IMR-90 (cell line): ENCODE measurements at regions not wholly inside any gene's neighbourhood (a gene's known extent, or its start where the extent isn't known, plus 50 kb on each side); places are given as distances from the start of the nearest gene placed in this dataset.

Experiments used
- ATAC-seq: fragments of 200-7000 bp; cut with Tn5 transposase; 2 replicates; pipeline ENCODE4 v1.9.1; 2020; ENCODE audit warnings: low read depth, mild to moderate bottlenecking, moderate library complexity
- BruUV-seq: library from RNA; stranded (reverse); fragments of 400-500 nt; replicated peaks from 2 replicates; lab custom pipeline; 2021; lab: Mats Ljungman, UMichigan
- CTCF ChIA-PET: fragments of 300-600 bp; formaldehyde crosslinking; extraction: SDS; loops from one replicate; lab custom pipeline; 2021; ENCODE audit warnings: antibody characterized with exemption; lab: Yijun Ruan, JAX
- POLR2A ChIA-PET: fragments of 300-600 bp; sonication (Branson Sonifier 250); formaldehyde crosslinking; loops from one replicate; lab custom pipeline; 2022; ENCODE audit warnings: antibody characterized with exemption; ENCODE audit not compliant: unreplicated experiment; lab: Charles Lee
- DNase-seq: peaks from one replicate; pipeline ENCODE4 v3.0.0; 2013
- H2AFZ ChIP-seq: replicated peaks from 2 replicates; pipeline ENCODE3; 2013; ENCODE audit warnings: low read length, mild to moderate bottlenecking; ENCODE audit not compliant: poor library complexity
- H2AK5ac ChIP-seq: 2 replicates; pipeline ENCODE4 v1.6.1; 2013; ENCODE audit warnings: low read depth, low read length, inconsistent platforms
- H2AK9ac ChIP-seq: replicated peaks from 2 replicates; pipeline ENCODE3; 2013; ENCODE audit warnings: mild to moderate bottlenecking, low read depth, low read length, moderate library complexity; ENCODE audit not compliant: poor library complexity
- H2BK120ac ChIP-seq: 2 replicates; pipeline ENCODE4 v1.6.1; 2013; ENCODE audit warnings: low read depth, low read length, inconsistent platforms
- H2BK15ac ChIP-seq: 3 replicates; pipeline ENCODE4 v1.6.1; 2013; ENCODE audit warnings: low read depth, low read length, inconsistent platforms
- H2BK20ac ChIP-seq: 2 replicates; pipeline ENCODE4 v1.6.1; 2013; ENCODE audit warnings: low read depth, mild to moderate bottlenecking, inconsistent platforms, low read length, moderate library complexity
- H2BK5ac ChIP-seq: 2 replicates; pipeline ENCODE4 v1.6.1; 2013; ENCODE audit warnings: mild to moderate bottlenecking, low read depth, low read length, inconsistent platforms; ENCODE audit not compliant: poor library complexity, severe bottlenecking
- H3K14ac ChIP-seq: replicated peaks from 2 replicates; pipeline ENCODE4 v1.6.1; 2013; ENCODE audit warnings: low read depth, low read length, inconsistent platforms
- H3K18ac ChIP-seq: 2 replicates; pipeline ENCODE4 v1.6.1; 2013; ENCODE audit warnings: low read depth, low read length, control low read depth
- H3K23ac ChIP-seq: 2 replicates; pipeline ENCODE4 v1.6.1; 2013; ENCODE audit warnings: low read depth, low read length, inconsistent platforms
- H3K27ac ChIP-seq: 2 replicates; pipeline ENCODE4 v1.5.1; 2013; ENCODE audit warnings: mild to moderate bottlenecking, control low read depth, low read length; ENCODE audit not compliant: insufficient read depth
- H3K27me3 ChIP-seq: 2 replicates; pipeline ENCODE4 v1.6.1; 2013; ENCODE audit warnings: low read length; ENCODE audit not compliant: control insufficient read depth, insufficient read depth
- H3K36me3 ChIP-seq: 2 replicates; pipeline ENCODE4 v1.6.1; 2013; ENCODE audit warnings: low read length, mixed read lengths; ENCODE audit not compliant: control insufficient read depth, insufficient read depth
- H3K4ac ChIP-seq: 2 replicates; pipeline ENCODE4 v1.6.1; 2013; ENCODE audit warnings: low read depth, low read length, inconsistent platforms
- H3K4me1 ChIP-seq: 2 replicates; pipeline ENCODE4 v1.6.1; 2013; ENCODE audit warnings: low read length, mixed read lengths; ENCODE audit not compliant: control insufficient read depth, insufficient read depth
- H3K4me2 ChIP-seq: 2 replicates; pipeline ENCODE4 v1.6.1; 2013; ENCODE audit warnings: low read depth, mild to moderate bottlenecking, control low read depth, low read length, moderate library complexity
- H3K4me3 ChIP-seq: 2 replicates; pipeline ENCODE4 v1.5.1; 2013; ENCODE audit warnings: low read depth, mild to moderate bottlenecking, control low read depth, low read length, moderate library complexity; ENCODE audit not compliant: insufficient read depth
- H3K56ac ChIP-seq: 2 replicates; pipeline ENCODE4 v1.6.1; 2013; ENCODE audit warnings: low read length, inconsistent platforms; ENCODE audit not compliant: insufficient read depth; ENCODE audit errors: extremely low read depth
- H3K79me1 ChIP-seq, 2 experiments: 2 replicates each; pipeline ENCODE4 v1.6.1; 2013; ENCODE audit warnings: low read length in 2 of 2, inconsistent platforms in 1 of 2, low read depth in 1 of 2
- H3K9ac ChIP-seq: 2 replicates; pipeline ENCODE4 v1.6.1; 2013; ENCODE audit warnings: low read depth, low read length, control low read depth
- H3K9me1 ChIP-seq: 2 replicates; pipeline ENCODE4 v1.6.1; 2013; ENCODE audit warnings: low read length, inconsistent platforms; ENCODE audit not compliant: insufficient read depth
- H3K9me3 ChIP-seq: 2 replicates; pipeline ENCODE4 v1.6.1; 2013; ENCODE audit warnings: low read length; ENCODE audit not compliant: control insufficient read depth, insufficient read depth
- H4K20me1 ChIP-seq: 2 replicates; pipeline ENCODE4 v1.6.1; 2013; ENCODE audit warnings: low read length, inconsistent platforms; ENCODE audit not compliant: insufficient read depth
- H4K5ac ChIP-seq: 2 replicates; pipeline ENCODE4 v1.6.1; 2013; ENCODE audit warnings: mild to moderate bottlenecking, low read depth, low read length, control low read depth
- H4K8ac ChIP-seq, 2 experiments: 2 replicates each; pipeline ENCODE4 v1.6.1; 2013; ENCODE audit warnings: low read depth in 2 of 2, low read length in 2 of 2, control low read depth in 1 of 2, inconsistent platforms in 1 of 2
- H4K91ac ChIP-seq: 2 replicates; pipeline ENCODE4 v1.6.1; 2013; ENCODE audit warnings: low read depth, low read length, inconsistent platforms; ENCODE audit not compliant: insufficient read depth
- CHD1 ChIP-seq: IDR thresholded peaks from 2 replicates; pipeline ENCODE4 v1.6.1; 2012; ENCODE audit warnings: low read depth, low read length, improper control_type of control experiment
- CTCF ChIP-seq: conservative IDR thresholded peaks from 2 replicates; pipeline ENCODE4 v1.5.1; 2012; ENCODE audit warnings: mild to moderate bottlenecking, low read depth, low read length, improper control_type of control experiment
- FOS ChIP-seq: fragments of 150-350 bp; IDR thresholded peaks from 2 replicates; pipeline ENCODE4 v1.6.1; 2016; ENCODE audit warnings: low read depth, low read length
- MAFK ChIP-seq: IDR thresholded peaks from 2 replicates; pipeline ENCODE4 v1.6.1; 2012; ENCODE audit warnings: low read depth, low read length, improper control_type of control experiment
- MAZ ChIP-seq: IDR thresholded peaks from 2 replicates; pipeline ENCODE4 v1.6.1; 2012; ENCODE audit warnings: low read depth, mild to moderate bottlenecking, low read length, improper control_type of control experiment, moderate library complexity, borderline replicate concordance
- MXI1 ChIP-seq: IDR thresholded peaks from 2 replicates; pipeline ENCODE4 v1.6.1; 2012; ENCODE audit warnings: low read depth, mild to moderate bottlenecking, low read length, moderate library complexity, borderline replicate concordance
- RAD21 ChIP-seq: IDR thresholded peaks from 2 replicates; pipeline ENCODE4 v1.6.1; 2012; ENCODE audit warnings: low read length, improper control_type of control experiment
- RFX5 ChIP-seq: IDR thresholded peaks from 2 replicates; pipeline ENCODE4 v1.8.0; 2012; ENCODE audit warnings: low read depth, mild to moderate bottlenecking, low read length, moderate library complexity
- USF2 ChIP-seq: fragments of 150-350 bp; IDR thresholded peaks from 2 replicates; pipeline ENCODE4 v1.6.1; 2017; ENCODE audit warnings: mild to moderate bottlenecking, antibody characterized with exemption, low read length, low read depth
- WGBS, 2 experiments: methylation state at CpG; one replicate each; pipeline versions ENCODE4 v1.1.5 to v1.1.7; 2013; ENCODE audit warnings: missing lambda C conversion rate in 2 of 2; ENCODE audit not compliant: insufficient read length in 1 of 2; ENCODE audit errors: extremely low coverage in 2 of 2; 5-methylcytosine and 5-hydroxymethylcytosine counted together
- dilution Hi-C: fragments of 300-500 bp; cut with HindIII; formaldehyde crosslinking; loops from one replicate; pipeline ENCODE4 v1.14.3; 2018; ENCODE audit warnings: low sequenced_read_pairs; ENCODE audit not compliant: unreplicated experiment
- in situ Hi-C: fragments of 300-500 bp; cut with MboI; formaldehyde crosslinking; loops from 3 replicates; pipeline ENCODE4 v1.14.3; 2019; ENCODE audit warnings: low sequenced_read_pairs, inconsistent platforms, mixed read lengths
- intact Hi-C: fragments of 100-400 bp; cut with micrococcal nuclease; formaldehyde crosslinking; loops from 2 replicates; pipeline ENCODE4 v1.10.0; 2022
- TF ChIP-seq, protein P1 (sequence below): fragments of 150-350 bp; IDR thresholded peaks from 2 replicates; pipeline ENCODE4 v1.6.1; 2016; ENCODE audit warnings: low read depth, mild to moderate bottlenecking, low read length, moderate library complexity, borderline replicate concordance

- no peak overlapping the region for H2BK20ac ChIP-seq
- BruUV-seq: no TSS peak
- H3K56ac ChIP-seq: no peak overlapping the region
- no peak overlapping the region for H4K8ac ChIP-seq
- 0 out of 2 replicates have a peak overlapping the region, but pooled peaks have one; percentile 10 for H2AK5ac ChIP-seq
- H2BK5ac ChIP-seq: no peak overlapping the region
- H2BK120ac ChIP-seq: no peak overlapping the region
- H4K5ac ChIP-seq: no peak overlapping the region
- WGBS, 2 experiments: no CpG with 5 or more reads among the region's 2 CpGs
- no peak overlapping the region for H2AK9ac ChIP-seq
- ChIA-PET POLR2A (no interaction called here), CTCF (no interaction called here)
- TF ChIP-seq CHD1 (no peak), CTCF (no peak), USF2 (no peak), MXI1 (no peak), RFX5 (no peak), MAFK (no peak), RAD21 (no peak), FOS (no peak), MAZ (no peak)
- TF ChIP-seq, protein P1, sequence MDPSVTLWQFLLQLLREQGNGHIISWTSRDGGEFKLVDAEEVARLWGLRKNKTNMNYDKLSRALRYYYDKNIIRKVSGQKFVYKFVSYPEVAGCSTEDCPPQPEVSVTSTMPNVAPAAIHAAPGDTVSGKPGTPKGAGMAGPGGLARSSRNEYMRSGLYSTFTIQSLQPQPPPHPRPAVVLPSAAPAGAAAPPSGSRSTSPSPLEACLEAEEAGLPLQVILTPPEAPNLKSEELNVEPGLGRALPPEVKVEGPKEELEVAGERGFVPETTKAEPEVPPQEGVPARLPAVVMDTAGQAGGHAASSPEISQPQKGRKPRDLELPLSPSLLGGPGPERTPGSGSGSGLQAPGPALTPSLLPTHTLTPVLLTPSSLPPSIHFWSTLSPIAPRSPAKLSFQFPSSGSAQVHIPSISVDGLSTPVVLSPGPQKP: no peak
- H4K20me1 ChIP-seq: no peaks in the 10 kb centered on the region
- peak; percentile 61 for DNase-seq
- H3K14ac ChIP-seq: no peak overlapping the region
- H3K27me3 ChIP-seq: no peaks in the 10 kb centered on the region
- no peak overlapping the region for H3K4me3 ChIP-seq
- dilution Hi-C loops: no loop called here
- H2AFZ ChIP-seq: no peak overlapping the region
- no peaks in the 10 kb centered on the region for H3K79me1 ChIP-seq
- no peak overlapping the region for H3K4ac ChIP-seq
- no peaks in the 10 kb centered on the region for H3K9me1 ChIP-seq
- intact Hi-C loops: no loop called here
- no peak overlapping the region for H3K9ac ChIP-seq
- in situ Hi-C loops: no loop called here
- H3K4me1 ChIP-seq: peaks cover 6% of the 10 kb centered on the region
- H3K27ac ChIP-seq: no peak overlapping the region
- ATAC-seq: peak; percentile 68; the same call in 1 of the 2 replicates
- H3K4me2 ChIP-seq: 0 out of 2 replicates have a peak overlapping the region, but pooled peaks have one; percentile 34
- H3K23ac ChIP-seq: no peak overlapping the region
- H3K9me3 ChIP-seq: no peaks in the 10 kb centered on the region
- no peak overlapping the region for H3K18ac ChIP-seq
- H3K36me3 ChIP-seq: no peaks in the 10 kb centered on the region
- no peak overlapping the region for H4K91ac ChIP-seq
- H2BK15ac ChIP-seq: no peak overlapping the region
Measured at GRCh38 chr2:150156876-150157275, 330.6 kb downstream of the RND3 start.
